CD4-positive, alpha-beta memory T cell (primary cell): ENCODE measurements at regions not wholly inside any gene's neighbourhood (a gene's known extent, or its start where the extent isn't known, plus 50 kb on each side); places are given as distances from the start of the nearest gene placed in this dataset.
"Not testable (repeated sequence)": the region's sequence is repeated elsewhere in the genome, so short reads cannot be mapped to it uniquely, and the experiment has no call there.

Experiments used
- CTCF ChIA-PET: fragments of 350-600 bp; sonication (Branson Sonifier 250); formaldehyde crosslinking; loops from one replicate; lab custom pipeline; 2021; ENCODE audit warnings: inconsistent platforms; ENCODE audit not compliant: partially characterized antibody; lab: Charles Lee
- POLR2A ChIA-PET: fragments of 350-600 bp; sonication (Branson Sonifier 250); formaldehyde crosslinking; loops from one replicate; lab custom pipeline; 2021; ENCODE audit not compliant: partially characterized antibody; lab: Charles Lee
- DNase-seq, 5 donors: peaks; one replicate each; pipeline versions ENCODE4 v3.0.0 to v3.0.0-alpha.2; 2020 to 2022; ENCODE audit warnings: mixed read lengths in 1 of 5
- H3K27ac ChIP-seq: one replicate; pipeline ENCODE4 v1.7.0; 2013; ENCODE audit warnings: low read depth, low read length
- H3K27me3 ChIP-seq: 2 replicates; pipeline ENCODE4 v1.7.0; 2013; ENCODE audit warnings: mild to moderate bottlenecking, low read length, moderate library complexity; ENCODE audit not compliant: insufficient read depth
- H3K36me3 ChIP-seq: 2 replicates; pipeline ENCODE4 v1.7.0; 2013; ENCODE audit warnings: mild to moderate bottlenecking, low read length, moderate library complexity; ENCODE audit not compliant: insufficient read depth
- H3K4me1 ChIP-seq: 2 replicates; pipeline ENCODE4 v1.7.0; 2013; ENCODE audit warnings: mild to moderate bottlenecking, low read length, moderate library complexity; ENCODE audit not compliant: insufficient read depth
- H3K4me3 ChIP-seq, 2 donors: one replicate each; pipeline ENCODE4 v1.7.0; 2013; ENCODE audit warnings: low read length in 2 of 2, mild to moderate bottlenecking in 1 of 2
- H3K9me3 ChIP-seq, 2 donors: one replicate each; pipeline ENCODE4 v1.7.0; 2013; ENCODE audit warnings: low read length in 2 of 2, control low read depth in 1 of 2; ENCODE audit not compliant: control insufficient read depth in 1 of 2
- H3K27ac Mint-ChIP-seq, 7 donors: one replicate each; pipeline ENCODE4 v1.8.0; 2020 to 2021; ENCODE audit warnings: mixed read lengths in 7 of 7, mild to moderate bottlenecking in 6 of 7, inconsistent platforms in 3 of 7, moderate library complexity in 3 of 7
- H3K27me3 Mint-ChIP-seq, 2 donors: one replicate each; pipeline ENCODE4 v1.8.0; 2020 to 2021; ENCODE audit warnings: mixed read lengths in 2 of 2
- H3K36me3 Mint-ChIP-seq, 2 donors: one replicate each; pipeline ENCODE4 v1.8.0; 2020 to 2021; ENCODE audit warnings: mixed read lengths in 2 of 2, inconsistent platforms in 1 of 2, mild to moderate bottlenecking in 1 of 2
- H3K4me1 Mint-ChIP-seq, 4 donors: one replicate each; pipeline ENCODE4 v1.8.0; 2020 to 2021; ENCODE audit warnings: mixed read lengths in 4 of 4, mild to moderate bottlenecking in 1 of 4
- H3K4me3 Mint-ChIP-seq, 8 donors: one replicate each; pipeline ENCODE4 v1.8.0; 2020 to 2021; ENCODE audit warnings: mixed read lengths in 8 of 8, mild to moderate bottlenecking in 7 of 8, moderate library complexity in 6 of 8, inconsistent platforms in 3 of 8
- H3K9me3 Mint-ChIP-seq, 8 donors: one replicate each; pipeline ENCODE4 v1.8.0; 2020 to 2021; ENCODE audit warnings: mixed read lengths in 8 of 8, mild to moderate bottlenecking in 5 of 8, inconsistent platforms in 3 of 8, moderate library complexity in 1 of 8
- intact Hi-C: fragments of 100-400 bp; cut with micrococcal nuclease; formaldehyde crosslinking; loops from one replicate; pipeline ENCODE4 v1.15.1; 2023

- Histone ChIP-seq H3K9me3 (no peaks in the 10 kb centered on the region), H3K27ac (no peak overlapping the region), H3K36me3 (no peaks in the 10 kb centered on the region), H3K4me3 (no peak overlapping the region), H3K27me3 (peaks cover 4% of the 10 kb centered on the region), H3K4me1 (no peaks in the 10 kb centered on the region)
- H3K27me3 Mint-ChIP-seq, result peaks cover 24 to 33% of the 10 kb centered on the region in 2 donors
- peaks cover 0 to 4% (median 0%) of the 10 kb centered on the region in 8 donors for H3K9me3 Mint-ChIP-seq
- CTCF ChIA-PET, result no interaction called here
- intact Hi-C loops, result no loop called here
- POLR2A ChIA-PET, result no interaction called here
- H3K4me3 Mint-ChIP-seq, result no peak overlapping the region
- no peak overlapping the region for H3K27ac Mint-ChIP-seq
- H3K36me3 Mint-ChIP-seq, result no peaks in the 10 kb centered on the region
- DNase-seq, result no peak
- no peaks in the 10 kb centered on the region for H3K4me1 Mint-ChIP-seq
Measured at GRCh38 chr6:13866301-13866700, 51.9 kb upstream of the MCUR1 start.

GRCh38 chr6:13865141-13865540 lies 50.8 kb upstream of the MCUR1 start:
- H3K27me3 Mint-ChIP-seq, result peaks cover 35 to 41% of the 10 kb centered on the region in 2 donors
- ChIA-PET CTCF (no interaction called here), POLR2A (interaction anchor here (0.7 kb wide), 1 partner anchor 183 kb away, joined by 3 read pairs; no protein-coding TSS in a partner anchor)
- H3K36me3 Mint-ChIP-seq, result no peaks in the 10 kb centered on the region
- no peak overlapping the region for H3K4me3 ChIP-seq
- H3K36me3 ChIP-seq, result no peaks in the 10 kb centered on the region
- H3K27ac Mint-ChIP-seq, result peak overlapping the region in 1 of 7 donors; percentile 55
- peaks cover 4% of the 10 kb centered on the region for H3K27me3 ChIP-seq
- intact Hi-C loops, result no loop called here
- DNase-seq, result no peak
- peaks cover 0 to 9% (median 7%) of the 10 kb centered on the region in 8 donors for H3K9me3 Mint-ChIP-seq
- H3K4me1 ChIP-seq, result no peaks in the 10 kb centered on the region
- no peak overlapping the region for H3K4me3 Mint-ChIP-seq
- H3K9me3 ChIP-seq, result no peaks in the 10 kb centered on the region
- H3K27ac ChIP-seq, result no peak overlapping the region
- H3K4me1 Mint-ChIP-seq, result peaks cover 0 to 5% (median under 1%) of the 10 kb centered on the region in 4 donors

- H3K9me3 Mint-ChIP-seq, POLR2A ChIA-PET, CTCF ChIA-PET, H3K36me3 Mint-ChIP-seq, H3K36me3 ChIP-seq, H3K27ac ChIP-seq, H3K9me3 ChIP-seq, H3K4me1 Mint-ChIP-seq, H3K27ac Mint-ChIP-seq, H3K4me3 Mint-ChIP-seq, DNase-seq, H3K4me1 ChIP-seq, intact Hi-C loops, H3K4me3 ChIP-seq, H3K27me3 ChIP-seq: not testable (repeated sequence)
- peaks cover 35 to 40% of the 10 kb centered on the region in 2 donors for H3K27me3 Mint-ChIP-seq
Measured at GRCh38 chr6:13864669-13865068, 50.3 kb upstream of the MCUR1 start.
